ENCODE measurements at regions not wholly inside any gene's neighbourhood (a gene's known extent, or its start where the extent isn't known, plus 50 kb on each side); places are given as distances from the start of the nearest gene placed in this dataset.

- TF ChIP-seq TARDBP (IDR thresholded peaks at IDR 0.05) (no peak), ELF4 (IDR thresholded peaks at IDR 0.05) (no peak), BHLHE40 (IDR thresholded peaks at IDR 0.05; ENCODE audit: borderline replicate concordance) (no peak), SUZ12 (IDR thresholded peaks at IDR 0.05) (no peak), SP1 (IDR thresholded peaks at IDR 0.05) (no peak), FOXM1 (IDR thresholded peaks at IDR 0.05; ENCODE audit: borderline replicate concordance) (no peak), ARNT (IDR thresholded peaks at IDR 0.05) (no peak), LEF1 (IDR thresholded peaks at IDR 0.05; ENCODE audit: borderline replicate concordance) (no peak), L3MBTL2 (conservative IDR thresholded peaks at IDR 0.05) (no peak), PKNOX1 (IDR thresholded peaks at IDR 0.05) (no peak), HDGF (IDR thresholded peaks at IDR 0.05; ENCODE audit: borderline replicate concordance) (no peak)
These were observed 278.5 kb downstream of the BMP7 start for GRCh38 chr20:56987986-56988385.

All from HEK293T (cell line).